H1 (cell line): ENCODE measurements at regions not wholly inside any gene's neighbourhood (a gene's known extent, or its start where the extent isn't known, plus 50 kb on each side); places are given as distances from the start of the nearest gene placed in this dataset.

Experiments used
- CTCF ChIA-PET: fragments of 300-600 bp; sonication (Branson Sonifier 250); formaldehyde crosslinking; loops from one replicate; lab custom pipeline; 2021; ENCODE audit not compliant: partially characterized antibody; lab: Charles Lee
- POLR2A ChIA-PET: fragments of 300-600 bp; sonication (Branson Sonifier 250); formaldehyde crosslinking; loops from one replicate; lab custom pipeline; 2021; ENCODE audit warnings: inconsistent platforms; ENCODE audit not compliant: partially characterized antibody; lab: Charles Lee
- DNase-seq, 2 experiments: peaks; one replicate each; pipeline versions ENCODE4 v3.0.0 to v3.0.0-alpha.2; 2010 to 2022; ENCODE audit warnings: low spot score in 2 of 2, low read depth in 1 of 2, mixed read lengths in 1 of 2
- FAIRE-seq: peaks from 2 replicates; lab custom pipeline; 2011; peaks lifted over from hg19 to GRCh38; lab: Jason Lieb, UNC
- H2AFZ ChIP-seq: 2 replicates; pipeline ENCODE4 v1.8.1; 2012; ENCODE audit warnings: low read length, inconsistent platforms
- H2AK5ac ChIP-seq: 2 replicates; pipeline ENCODE4 v1.6.1; 2013; ENCODE audit warnings: low read depth, low read length
- H2BK120ac ChIP-seq: replicated peaks from 2 replicates; pipeline ENCODE3; 2013; ENCODE audit warnings: low read depth, low read length, inconsistent platforms
- H2BK12ac ChIP-seq: 2 replicates; pipeline ENCODE4 v1.6.1; 2013; ENCODE audit warnings: low read depth, low read length
- H2BK15ac ChIP-seq: 2 replicates; pipeline ENCODE4 v1.6.1; 2013; ENCODE audit warnings: low read length
- H2BK20ac ChIP-seq: 2 replicates; pipeline ENCODE4 v1.6.1; 2013; ENCODE audit warnings: low read length
- H2BK5ac ChIP-seq: 2 replicates; pipeline ENCODE4 v1.6.1; 2013; ENCODE audit warnings: low read depth, low read length
- H3K14ac ChIP-seq: 2 replicates; pipeline ENCODE4 v1.6.1; 2013; ENCODE audit warnings: inconsistent platforms; ENCODE audit not compliant: insufficient read length
- H3K18ac ChIP-seq: 2 replicates; pipeline ENCODE4 v1.6.1; 2013; ENCODE audit warnings: low read length; ENCODE audit errors: extremely low read depth
- H3K23ac ChIP-seq: 2 replicates; pipeline ENCODE4 v1.6.1; 2013; ENCODE audit warnings: inconsistent platforms; ENCODE audit not compliant: insufficient read length
- H3K23me2 ChIP-seq: 2 replicates; pipeline ENCODE4 v1.6.1; 2013; ENCODE audit warnings: low read depth, low read length
- H3K27ac ChIP-seq: 2 replicates; pipeline ENCODE4 v1.6.1; 2011; ENCODE audit warnings: low read depth, low read length, inconsistent platforms
- H3K27me3 ChIP-seq, 4 experiments: replicated peaks in 1 of 4; 1 replicate in 1 of 4; 2 replicates in 3 of 4; pipeline versions ENCODE4 v1.6.1 to v1.8.1; 2011 to 2013; ENCODE audit warnings: low read length in 3 of 4, mild to moderate bottlenecking in 3 of 4, inconsistent platforms in 2 of 4, mixed read lengths in 2 of 4, moderate library complexity in 1 of 4; ENCODE audit not compliant: control insufficient read depth in 3 of 4, insufficient read depth in 3 of 4; ENCODE audit errors: extremely low read depth in 1 of 4
- H3K36me3 ChIP-seq, 4 experiments: 2 replicates each; pipeline versions ENCODE4 v1.6.1 to v1.8.1; 2011 to 2013; ENCODE audit warnings: mild to moderate bottlenecking in 4 of 4, low read length in 3 of 4, moderate library complexity in 2 of 4, control low read depth in 1 of 4, inconsistent platforms in 1 of 4; ENCODE audit not compliant: insufficient read depth in 4 of 4, control insufficient read depth in 2 of 4
- H3K4ac ChIP-seq: replicated peaks from 2 replicates; pipeline ENCODE3; 2013; ENCODE audit warnings: low read length, low read depth, mixed read lengths, inconsistent platforms; ENCODE audit not compliant: insufficient read length
- H3K4me1 ChIP-seq, 4 experiments: replicated peaks in 1 of 4; 1 replicate in 1 of 4; 2 replicates in 3 of 4; pipeline versions ENCODE4 v1.6.1 to v1.8.1; 2011 to 2013; ENCODE audit warnings: low read length in 3 of 4, inconsistent platforms in 2 of 4, mixed read lengths in 1 of 4; ENCODE audit not compliant: insufficient read depth in 4 of 4, control insufficient read depth in 3 of 4
- H3K4me2 ChIP-seq, 2 experiments: 2 replicates each; pipeline versions ENCODE4 v1.6.1 to v1.8.1; 2011 to 2013; ENCODE audit warnings: low read depth in 2 of 2, low read length in 2 of 2, control low read depth in 1 of 2, inconsistent platforms in 1 of 2, mild to moderate bottlenecking in 1 of 2; ENCODE audit not compliant: insufficient read depth in 1 of 2
- H3K4me3 ChIP-seq, 4 experiments: fragments of 200-600, 300-600 bp in 1 of 4; sonication (generic), shearing (Covaris generic), sonication (Bioruptor Twin) in 1 of 4; 2 replicates each; pipeline versions ENCODE4 v1.5.1 to v1.8.1; 2011 to 2016; ENCODE audit warnings: low read length in 4 of 4, low read depth in 3 of 4, control low read depth in 2 of 4, inconsistent platforms in 2 of 4, mild to moderate bottlenecking in 2 of 4, mixed read lengths in 1 of 4, moderate library complexity in 1 of 4; ENCODE audit not compliant: insufficient read depth in 2 of 4; ENCODE audit errors: extremely low read depth in 1 of 4
- H3K56ac ChIP-seq: replicated peaks from 2 replicates; pipeline ENCODE3; 2013; ENCODE audit warnings: low read depth, mild to moderate bottlenecking, mixed read lengths, low read length, inconsistent platforms; ENCODE audit not compliant: insufficient read length
- H3K79me1 ChIP-seq: 2 replicates; pipeline ENCODE4 v1.6.1; 2013; ENCODE audit warnings: low read depth, low read length, control low read depth
- H3K79me2 ChIP-seq, 2 experiments: 2 replicates each; pipeline versions ENCODE4 v1.6.1 to v1.8.1; 2012 to 2013; ENCODE audit warnings: low read length in 2 of 2, mild to moderate bottlenecking in 2 of 2, inconsistent platforms in 1 of 2; ENCODE audit not compliant: insufficient read depth in 2 of 2, control insufficient read depth in 1 of 2
- H3K9ac ChIP-seq, 4 experiments: replicated peaks in 1 of 4; 1 replicate in 1 of 4; 2 replicates in 3 of 4; pipeline versions ENCODE4 v1.6.1 to v1.8.1; 2011 to 2013; ENCODE audit warnings: low read depth in 3 of 4, low read length in 3 of 4, control low read depth in 2 of 4, mild to moderate bottlenecking in 2 of 4, moderate library complexity in 2 of 4, inconsistent platforms in 1 of 4; ENCODE audit errors: extremely low read depth in 1 of 4
- H3K9me3 ChIP-seq, 2 experiments: 2 replicates each; pipeline versions ENCODE4 v1.6.1 to v1.8.1; 2012 to 2013; ENCODE audit warnings: mild to moderate bottlenecking in 2 of 2, moderate library complexity in 2 of 2, control low read depth in 1 of 2, inconsistent platforms in 1 of 2, low read depth in 1 of 2, low read length in 1 of 2, mixed read lengths in 1 of 2; ENCODE audit not compliant: insufficient read depth in 2 of 2
- H4K20me1 ChIP-seq, 2 experiments: replicated peaks in 1 of 2; 2 replicates each; pipeline versions ENCODE3 to v1.8.1; 2011 to 2013; ENCODE audit warnings: inconsistent platforms in 2 of 2, low read length in 2 of 2, mild to moderate bottlenecking in 1 of 2; ENCODE audit not compliant: insufficient read depth in 2 of 2, control insufficient read depth in 1 of 2
- H4K5ac ChIP-seq: 2 replicates; pipeline ENCODE4 v1.6.1; 2013; ENCODE audit warnings: low read length, low read depth, mixed read lengths, inconsistent platforms; ENCODE audit not compliant: insufficient read length
- H4K8ac ChIP-seq: 2 replicates; pipeline ENCODE4 v1.8.0; 2013; ENCODE audit warnings: mild to moderate bottlenecking, moderate library complexity, low read length, inconsistent platforms; ENCODE audit not compliant: insufficient read depth; ENCODE audit errors: extremely low read depth
- H4K91ac ChIP-seq: replicated peaks from 2 replicates; pipeline ENCODE3; 2013; ENCODE audit warnings: low read length, mixed read lengths, inconsistent platforms; ENCODE audit not compliant: insufficient read length
- BRCA1 ChIP-seq: IDR thresholded peaks from 2 replicates; pipeline ENCODE4 v1.6.1; 2012; ENCODE audit warnings: low read depth, low read length, improper control_type of control experiment
- CHD1 ChIP-seq: IDR thresholded peaks from 2 replicates; pipeline ENCODE4 v1.6.1; 2012; ENCODE audit warnings: low read depth, low read length, improper control_type of control experiment
- JUND ChIP-seq: IDR thresholded peaks from 2 replicates; pipeline ENCODE4 v1.6.1; 2011; ENCODE audit warnings: mild to moderate bottlenecking, improper control_type of control experiment, low read length
- MAX ChIP-seq: IDR thresholded peaks from 2 replicates; pipeline ENCODE4 v1.6.1; 2012; ENCODE audit warnings: inconsistent platforms
- POLR2A ChIP-seq, 2 experiments: IDR thresholded peaks; 1 replicate in 1 of 2; 2 replicates in 1 of 2; pipeline ENCODE4 v1.6.1; 2011; ENCODE audit warnings: low read depth in 2 of 2, low read length in 2 of 2, mild to moderate bottlenecking in 2 of 2; ENCODE audit errors: control extremely low read depth in 1 of 2
- SIRT6 ChIP-seq: IDR thresholded peaks from one replicate; pipeline ENCODE4 v1.7.1; 2012; ENCODE audit warnings: low read length, inconsistent platforms
- TCF12 ChIP-seq: IDR thresholded peaks from 2 replicates; pipeline ENCODE4 v1.6.1; 2011; ENCODE audit warnings: low read depth, mild to moderate bottlenecking, low read length
- WGBS, 2 experiments: shearing (Covaris generic) in 1 of 2; methylation state at CpG; one replicate each; pipeline versions ENCODE4 v1.1.6 to v1.1.7; 2013 to 2015; ENCODE audit warnings: low lambda C conversion rate in 2 of 2, mixed read lengths in 2 of 2, inconsistent platforms in 1 of 2, low coverage in 1 of 2, missing lambda C conversion rate in 1 of 2; ENCODE audit not compliant: insufficient replicate concordance in 2 of 2, insufficient coverage in 1 of 2, insufficient read length in 1 of 2; ENCODE audit errors: extremely low coverage in 1 of 2, missing lambda C conversion rate in 1 of 2; 5-methylcytosine and 5-hydroxymethylcytosine counted together

GRCh38 chr3:106228271-106228670 lies 359.5 kb upstream of the CBLB start:
- Histone ChIP-seq H2BK20ac (no peak overlapping the region), H3K4ac (no peak overlapping the region), H2BK15ac (no peak overlapping the region), H3K56ac (no peak overlapping the region), H4K5ac (no peak overlapping the region), H3K9ac (no peak overlapping the region), H2BK120ac (no peak overlapping the region), H3K4me2 (no peak overlapping the region), H3K23me2 (no peaks in the 10 kb centered on the region), H3K79me2 (no peaks in the 10 kb centered on the region), H3K79me1 (no peaks in the 10 kb centered on the region), H3K4me3 (no peak overlapping the region), H2BK5ac (no peak overlapping the region), H4K8ac (no peak overlapping the region), H3K18ac (no peak overlapping the region), H2BK12ac (no peak overlapping the region), H3K9me3 (no peaks in the 10 kb centered on the region), H3K23ac (no peak overlapping the region), H3K27me3 (no peaks in the 10 kb centered on the region), H3K27ac (no peak overlapping the region), H4K20me1 (no peaks in the 10 kb centered on the region), H3K4me1 (no peaks in the 10 kb centered on the region), H3K14ac (no peak overlapping the region), H3K36me3 (no peaks in the 10 kb centered on the region), H2AK5ac (no peak overlapping the region), H4K91ac (no peak overlapping the region), H2AFZ (peak overlapping the region; percentile 70; the same call in 1 of the 2 replicates)
- FAIRE-seq (no peak), DNase-seq (no peak)
- CTCF ChIA-PET = no interaction called here
- POLR2A ChIA-PET = interaction anchor here (0.6 kb wide), 1 partner anchor 380 kb away, joined by 3 read pairs; no protein-coding TSS in a partner anchor
- 95% methylated on average over 2 of the region's 2 CpGs; no CpG with 5 or more reads in 1 of the 2 experiments for WGBS, 2 experiments
- TF ChIP-seq JUND (no peak), CHD1 (no peak), BRCA1 (no peak), POLR2A (IDR thresholded peaks at IDR 0.05; ENCODE audit: control extremely low read depth in 1 of 2, low read depth in 2 of 2, low read length in 2 of 2) (no peak), MAX (no peak), SIRT6 (no peak), TCF12 (no peak)
